A673 (cell line): ENCODE measurements at regions not wholly inside any gene's neighbourhood (a gene's known extent, or its start where the extent isn't known, plus 50 kb on each side); places are given as distances from the start of the nearest gene placed in this dataset.
A peak's percentile ranks its signal among the peaks of the same experiment; 100 is the strongest.

Experiments used
- BruUV-seq: library from RNA; stranded (reverse); fragments of 400-500 nt; replicated peaks from 2 replicates; lab custom pipeline; 2021; lab: Mats Ljungman, UMichigan
- CTCF ChIA-PET: fragments of 300-600 bp; sonication (Branson Sonifier 250); formaldehyde crosslinking; loops from one replicate; lab custom pipeline; 2022; ENCODE audit warnings: antibody characterized with exemption; lab: Charles Lee
- POLR2A ChIA-PET: fragments of 300-600 bp; sonication (Branson Sonifier 250); formaldehyde crosslinking; loops from one replicate; lab custom pipeline; 2022; ENCODE audit warnings: antibody characterized with exemption; ENCODE audit not compliant: low non-redundant PET; lab: Charles Lee
- DNase-seq: peaks from one replicate; pipeline ENCODE4 v3.0.0-alpha.2; 2015; ENCODE audit warnings: low spot score
- H3K27ac ChIP-seq: fragments of 200-600 bp; sonication (generic); 2 replicates; pipeline ENCODE4 v1.5.1; 2016; ENCODE audit warnings: mixed run types, low read depth, mild to moderate bottlenecking, mixed read lengths, antibody characterized with exemption, low read length; ENCODE audit not compliant: poor library complexity, severe bottlenecking
- H3K27me3 ChIP-seq: fragments of 200-600 bp; sonication (generic); replicated peaks from 2 replicates; pipeline ENCODE4 v1.6.1; 2017; ENCODE audit warnings: mixed run types, low read depth, mild to moderate bottlenecking, mixed read lengths, antibody characterized with exemption, low read length; ENCODE audit not compliant: insufficient read depth, poor library complexity
- H3K36me3 ChIP-seq: fragments of 200-600 bp; sonication (generic); 2 replicates; pipeline ENCODE4 v1.6.1; 2016; ENCODE audit warnings: mixed run types, mild to moderate bottlenecking, mixed read lengths, antibody characterized with exemption, low read length; ENCODE audit not compliant: insufficient read depth, poor library complexity, severe bottlenecking
- H3K4me1 ChIP-seq: fragments of 200-600 bp; sonication (generic); 2 replicates; pipeline ENCODE4 v1.6.1; 2017; ENCODE audit warnings: mixed run types, mild to moderate bottlenecking, mixed read lengths, antibody characterized with exemption, low read length; ENCODE audit not compliant: insufficient read depth, poor library complexity, severe bottlenecking
- H3K4me3 ChIP-seq: fragments of 200-600 bp; sonication (generic); 2 replicates; pipeline ENCODE4 v1.5.1; 2016; ENCODE audit warnings: low read depth, mixed run types, mild to moderate bottlenecking, mixed read lengths, low read length; ENCODE audit not compliant: poor library complexity, severe bottlenecking
- H3K9me3 ChIP-seq: fragments of 200-600 bp; sonication (generic); 2 replicates; pipeline ENCODE4 v1.6.1; 2016; ENCODE audit warnings: mixed run types, low read depth, mild to moderate bottlenecking, mixed read lengths, antibody characterized with exemption, low read length; ENCODE audit not compliant: poor library complexity, severe bottlenecking
- CTCF ChIP-seq: fragments of 300-800, 200-600 bp; sonication (generic); conservative IDR thresholded peaks from 2 replicates; pipeline ENCODE4 v1.5.1; 2017; ENCODE audit warnings: low read depth, mild to moderate bottlenecking, antibody characterized with exemption, low read length, moderate library complexity, mixed read lengths
- EZH2 ChIP-seq: fragments of 200-600 bp; sonication (generic); IDR thresholded peaks from 2 replicates; pipeline ENCODE4 v1.6.1; 2017; ENCODE audit warnings: borderline replicate concordance, low read depth, mild to moderate bottlenecking, mixed read lengths, antibody characterized with exemption, low read length; ENCODE audit not compliant: poor library complexity, severe bottlenecking
- intact Hi-C: fragments of 100-400 bp; cut with micrococcal nuclease; formaldehyde crosslinking; loops from one replicate; pipeline ENCODE4 v1.10.0; 2022; ENCODE audit not compliant: unreplicated experiment

DNA sequence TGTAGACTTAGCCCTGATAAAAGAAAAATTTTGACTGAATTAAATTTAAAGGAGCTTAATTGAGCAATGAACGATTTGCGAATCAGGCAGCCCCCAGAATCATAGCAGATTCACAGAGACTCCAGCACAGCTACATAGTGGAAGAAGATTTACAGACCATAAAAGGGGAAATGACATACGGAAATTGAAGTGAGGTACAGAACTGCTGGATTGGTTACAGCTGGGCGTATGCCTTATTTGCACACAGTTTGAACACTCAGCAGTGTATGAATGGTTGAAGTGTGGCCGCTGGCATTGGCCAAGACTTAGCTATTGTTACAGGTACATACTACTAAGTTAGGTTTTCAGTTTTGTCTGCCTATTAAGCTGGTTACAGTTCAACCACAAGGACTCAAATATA, 433.5 kb upstream of the CELF2 start:
- BruUV-seq = no TSS peak
- no peaks in the 10 kb centered on the region for H3K9me3 ChIP-seq
- intact Hi-C loops = no loop called here
- POLR2A ChIA-PET = no interaction called here
- H3K36me3 ChIP-seq = no peaks in the 10 kb centered on the region
- no peak overlapping the region for H3K4me3 ChIP-seq
- no peak for DNase-seq
- no peaks in the 10 kb centered on the region for H3K27me3 ChIP-seq
- CTCF ChIA-PET = no interaction called here
- no peak overlapping the region for H3K27ac ChIP-seq
- no peaks in the 10 kb centered on the region for H3K4me1 ChIP-seq
- no peak for TF ChIP-seq CTCF
- no peak for TF ChIP-seq EZH2

DNA sequence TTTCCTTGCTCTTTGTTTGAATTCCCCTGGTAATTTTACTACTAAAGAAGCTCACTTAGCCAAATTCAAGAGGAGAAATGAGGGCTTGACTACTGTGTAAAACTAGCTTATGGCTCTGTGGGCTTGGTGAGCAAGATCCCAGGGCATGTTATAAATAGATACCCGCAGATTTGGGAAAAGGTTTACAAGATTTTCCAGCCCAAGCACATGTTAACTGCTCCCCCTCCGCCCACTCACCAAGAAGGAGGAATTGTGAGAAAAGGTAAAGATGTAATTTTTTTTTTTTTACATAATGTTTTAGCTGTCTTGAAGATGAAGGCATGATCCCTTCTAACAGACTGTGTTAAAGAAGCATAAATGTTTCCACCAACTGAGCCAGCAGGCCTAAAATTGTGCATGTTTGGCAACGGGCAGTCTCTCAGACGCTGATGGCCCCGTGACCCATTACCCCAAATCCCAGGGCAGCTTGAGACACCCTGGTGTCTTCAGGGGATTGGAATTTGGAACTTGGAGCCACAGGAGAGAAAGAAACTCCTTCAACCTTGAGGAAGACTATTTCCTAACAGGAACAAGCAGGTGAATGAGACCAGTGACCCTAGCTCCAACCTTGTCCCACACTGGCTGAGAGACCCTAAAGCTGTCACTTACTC, 429.8 kb upstream of the CELF2 start:
- no peaks in the 10 kb centered on the region for H3K4me1 ChIP-seq
- no peak overlapping the region for H3K4me3 ChIP-seq
- ChIA-PET CTCF (no interaction called here), POLR2A (no interaction called here)
- TF ChIP-seq CTCF (no peak), EZH2 (no peak)
- BruUV-seq = no TSS peak
- no peaks in the 10 kb centered on the region for H3K36me3 ChIP-seq
- H3K27ac ChIP-seq = no peak overlapping the region
- H3K27me3 ChIP-seq = no peaks in the 10 kb centered on the region
- H3K9me3 ChIP-seq = no peaks in the 10 kb centered on the region
- intact Hi-C loops = no loop called here
- no peak for DNase-seq

GRCh38 chr10:10589540-10590303, 427.9 kb upstream of the CELF2 start:
- ChIA-PET CTCF (no interaction called here), POLR2A (no interaction called here)
- no peaks in the 10 kb centered on the region for H3K4me1 ChIP-seq
- H3K36me3 ChIP-seq = no peaks in the 10 kb centered on the region
- no peaks in the 10 kb centered on the region for H3K9me3 ChIP-seq
- intact Hi-C loops = no loop called here
- no TSS peak for BruUV-seq
- DNase-seq = peak; percentile 10
- no peak overlapping the region for H3K4me3 ChIP-seq
- no peaks in the 10 kb centered on the region for H3K27me3 ChIP-seq
- H3K27ac ChIP-seq = no peak overlapping the region
- TF ChIP-seq CTCF (no peak), EZH2 (no peak)
